GM21528 (cell line): ENCODE measurements at regions not wholly inside any gene's neighbourhood (a gene's known extent, or its start where the extent isn't known, plus 50 kb on each side); places are given as distances from the start of the nearest gene placed in this dataset.

ENCODE experiments used
- ATAC-seq: cut with Tn5 transposase; IDR thresholded peaks from one replicate; pipeline ENCODE4 v1.9.1; 2021; ENCODE audit warnings: mild to moderate bottlenecking, moderate library complexity; ENCODE audit not compliant: unreplicated experiment, low FRiP score

- no peak for ATAC-seq
Measured at GRCh38 chr7:153415632-153416031, 636.6 kb upstream of the DPP6 start.

- no peak for ATAC-seq
Measured at GRCh38 chr7:153422291-153423209, 629.6 kb upstream of the DPP6 start.

GRCh38 chr7:153423210-153423590, 629.0 kb upstream of the DPP6 start:
- no peak for ATAC-seq

GRCh38 chr7:153430931-153431330, 621.3 kb upstream of the DPP6 start:
- ATAC-seq = no peak

GRCh38 chr7:153432063-153432462, 620.1 kb upstream of the DPP6 start:
- ATAC-seq = no peak

- ATAC-seq = no peak
Measured at GRCh38 chr7:153433223-153433622, 619.0 kb upstream of the DPP6 start.

- no peak for ATAC-seq
Measured at GRCh38 chr7:153440715-153441114, 611.5 kb upstream of the DPP6 start.

GRCh38 chr7:153443032-153443701, 609.0 kb upstream of the DPP6 start:
- ATAC-seq = no peak

GRCh38 chr7:153444641-153445040, 607.6 kb upstream of the DPP6 start:
- ATAC-seq = no peak

GRCh38 chr7:153445641-153446040, 606.6 kb upstream of the DPP6 start:
- ATAC-seq = no peak

- no peak for ATAC-seq
Measured at GRCh38 chr7:153446490-153446889, 605.7 kb upstream of the DPP6 start.

GRCh38 chr7:153447011-153447410, 605.2 kb upstream of the DPP6 start:
- no peak for ATAC-seq

GRCh38 chr7:153452661-153453060, 599.5 kb upstream of the DPP6 start:
- no peak for ATAC-seq

GRCh38 chr7:153454306-153454705, 597.9 kb upstream of the DPP6 start:
- ATAC-seq = no peak

- ATAC-seq = no peak
Measured at GRCh38 chr7:153457746-153458145, 594.5 kb upstream of the DPP6 start.

GRCh38 chr7:153470004-153470671, 582.1 kb upstream of the DPP6 start:
- ATAC-seq = no peak

GRCh38 chr7:153472516-153472915, 579.7 kb upstream of the DPP6 start:
- ATAC-seq = no peak

GRCh38 chr7:153473185-153473584, 579.0 kb upstream of the DPP6 start:
- no peak for ATAC-seq

- ATAC-seq = no peak
Measured at GRCh38 chr7:153475239-153475638, 577.0 kb upstream of the DPP6 start.

GRCh38 chr7:153476166-153476565, 576.0 kb upstream of the DPP6 start:
- no peak for ATAC-seq

GRCh38 chr7:153496257-153496656, 555.9 kb upstream of the DPP6 start:
- no peak for ATAC-seq
